GM21528 (cell line): ENCODE measurements at regions not wholly inside any gene's neighbourhood (a gene's known extent, or its start where the extent isn't known, plus 50 kb on each side); places are given as distances from the start of the nearest gene placed in this dataset.
"Not testable (repeated sequence)": the region's sequence is repeated elsewhere in the genome, so short reads cannot be mapped to it uniquely, and the experiment has no call there.

ENCODE experiments used
- ATAC-seq: cut with Tn5 transposase; IDR thresholded peaks from one replicate; pipeline ENCODE4 v1.9.1; 2021; ENCODE audit warnings: mild to moderate bottlenecking, moderate library complexity; ENCODE audit not compliant: unreplicated experiment, low FRiP score

DNA sequence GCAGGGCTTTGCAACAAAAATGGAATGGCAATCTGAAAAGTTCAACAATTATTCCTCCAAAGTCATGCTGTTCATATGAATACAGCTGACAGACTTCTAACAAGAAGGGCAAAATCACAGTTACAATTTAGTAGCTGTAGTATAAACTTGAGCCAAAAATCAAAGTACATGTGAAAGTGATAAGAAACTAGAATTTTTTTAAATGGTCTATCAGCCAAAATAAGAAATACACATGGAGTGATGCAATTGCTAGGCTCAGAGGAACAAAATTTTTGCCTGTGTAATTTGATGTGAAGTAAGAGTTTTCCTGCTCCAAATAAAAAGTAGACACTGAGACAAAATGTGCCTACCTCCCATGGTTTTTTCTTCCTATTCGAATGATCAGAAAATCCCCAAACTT, 167.7 kb upstream of the CDKN3 start:
- no peak for ATAC-seq

DNA sequence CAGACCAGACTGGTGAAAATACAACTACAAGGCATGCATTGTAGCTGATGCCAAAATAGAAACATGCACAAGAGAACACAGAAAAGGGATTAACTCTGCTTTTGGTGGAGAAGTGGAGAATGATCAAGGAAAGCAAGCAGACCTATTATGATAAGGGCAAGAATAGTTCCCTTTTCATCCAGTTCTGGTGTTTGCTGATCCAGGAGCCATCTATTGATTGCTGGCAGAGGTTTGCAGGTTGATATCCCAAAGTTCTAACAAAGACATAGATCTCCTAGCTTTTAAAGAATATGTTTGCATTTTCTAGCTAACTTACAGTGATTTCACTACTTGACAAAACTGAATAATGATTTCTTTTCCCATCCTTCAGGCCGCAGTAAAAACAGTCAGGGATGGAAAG, 166.2 kb upstream of the CDKN3 start:
- no peak for ATAC-seq

- no peak for ATAC-seq
Observed at GRCh38 chr14:54232735-54233134, 164.1 kb upstream of the CDKN3 start.

- ATAC-seq: no peak
Observed at GRCh38 chr14:54241517-54241916, 155.3 kb upstream of the CDKN3 start.

- ATAC-seq: no peak
Observed at GRCh38 chr14:54251356-54251755, 145.5 kb upstream of the CDKN3 start.

DNA sequence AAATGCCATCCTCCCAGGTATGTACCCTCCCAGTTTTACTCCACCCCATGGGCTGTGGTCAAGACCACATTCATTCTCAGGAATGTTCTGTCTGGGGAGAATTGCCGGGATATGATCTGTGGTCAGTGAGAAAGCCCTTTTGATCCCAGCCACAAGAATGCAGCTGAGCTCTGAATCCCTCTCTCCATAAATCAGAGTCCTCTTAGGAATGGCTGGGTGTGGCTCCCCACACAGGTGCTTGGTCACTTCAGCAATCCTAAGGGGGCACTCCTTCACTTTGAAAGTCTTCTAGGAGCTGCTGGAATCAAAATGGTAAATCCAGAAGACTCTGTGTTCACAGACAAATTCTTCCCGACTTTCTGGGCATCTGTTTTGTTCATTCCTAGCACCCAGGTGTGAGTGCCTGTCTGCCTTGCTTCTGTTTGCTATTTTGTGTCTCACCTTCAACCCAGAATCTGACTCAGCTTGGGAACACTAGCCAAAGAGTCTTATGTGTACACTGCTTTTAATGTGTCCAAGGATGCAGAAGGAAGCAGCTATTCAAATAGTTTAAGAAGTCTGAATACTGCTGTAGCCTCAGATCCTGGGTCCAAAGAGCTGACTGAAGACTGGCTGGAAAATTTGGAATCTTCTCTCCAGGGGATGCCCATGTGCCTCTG, 144.6 kb upstream of the CDKN3 start:
- no peak for ATAC-seq

DNA sequence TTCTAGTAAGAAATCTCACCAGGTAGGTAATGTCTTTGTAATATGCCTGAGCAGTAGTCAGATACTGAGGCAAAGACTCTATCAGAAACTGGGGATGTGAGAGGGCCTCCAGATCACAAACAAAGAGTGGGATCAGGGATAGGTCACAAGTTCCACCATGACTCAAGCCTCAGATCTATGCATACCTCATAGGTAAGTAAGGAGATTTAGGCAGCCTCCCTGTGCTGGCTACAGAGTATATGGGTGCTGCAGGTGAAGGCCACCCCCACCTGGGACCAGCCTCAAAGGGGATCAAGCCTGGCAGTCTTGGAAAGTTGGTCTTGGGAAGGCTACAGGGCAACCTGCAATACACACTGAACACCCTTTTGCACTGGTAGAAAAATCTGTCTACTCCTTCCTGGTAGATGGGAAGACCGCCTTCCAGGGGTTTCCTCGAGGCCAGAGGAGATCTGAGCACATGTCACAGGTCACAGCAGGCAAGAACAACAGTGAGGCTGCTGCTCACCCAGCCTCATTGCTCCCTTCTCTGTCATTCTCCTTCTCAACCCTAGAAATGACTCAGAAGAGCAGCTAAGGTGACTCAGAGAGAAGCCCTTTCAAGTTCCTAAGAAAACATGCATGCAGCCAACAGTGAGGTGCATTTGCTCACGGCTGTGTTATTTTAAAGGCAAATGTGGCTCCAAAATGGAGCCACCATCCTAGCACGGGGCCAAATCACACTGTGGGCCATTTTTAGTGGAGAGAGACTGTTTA, 143.4 kb upstream of the CDKN3 start:
- ATAC-seq: no peak

- ATAC-seq: no peak
Observed at GRCh38 chr14:54256156-54256555, 140.7 kb upstream of the CDKN3 start.

GRCh38 chr14:54257424-54257823, 139.4 kb upstream of the CDKN3 start:
- ATAC-seq: no peak

DNA sequence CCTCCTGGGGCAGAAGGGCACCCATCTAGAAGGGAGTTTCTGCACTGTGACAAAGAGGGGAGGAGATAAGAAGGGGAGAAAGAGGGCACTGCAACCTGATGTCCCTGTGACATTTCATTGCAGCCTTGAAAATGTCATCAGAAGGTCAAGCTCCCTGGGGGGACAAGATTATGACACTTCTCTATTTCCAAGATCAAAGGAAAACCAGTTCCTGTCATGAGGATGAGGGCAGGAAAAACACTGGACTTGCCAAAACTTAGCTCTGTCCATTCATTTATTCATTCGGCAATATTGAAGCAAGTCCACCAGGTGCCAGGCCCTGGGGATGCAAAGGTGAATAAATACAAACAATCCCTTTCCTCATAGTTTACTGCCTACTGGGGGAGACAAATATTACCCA, 138.4 kb upstream of the CDKN3 start:
- ATAC-seq: no peak

DNA sequence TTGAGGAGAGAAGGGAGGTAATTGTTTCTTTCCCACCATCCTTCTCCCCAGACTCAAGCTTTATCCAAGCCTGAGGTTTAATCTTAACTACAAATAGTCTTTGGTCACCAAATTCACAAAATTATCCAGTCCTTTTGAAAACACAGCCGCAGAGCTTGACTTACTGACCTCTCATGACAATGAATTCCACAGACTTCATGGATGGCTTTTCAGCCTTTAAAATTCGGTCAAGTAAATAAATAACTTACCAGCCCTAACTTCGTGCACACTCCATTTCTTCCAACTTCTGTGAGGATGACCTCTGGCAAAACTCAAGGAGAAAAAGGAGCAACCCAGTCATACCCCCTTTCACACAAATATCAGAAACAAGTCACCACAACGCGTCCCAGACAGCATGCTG, 137.0 kb upstream of the CDKN3 start:
- ATAC-seq: no peak

- no peak for ATAC-seq
Observed at GRCh38 chr14:54261283-54261682, 135.5 kb upstream of the CDKN3 start.

- not testable (repeated sequence) for ATAC-seq
Observed at GRCh38 chr14:54266616-54267015, 130.2 kb upstream of the CDKN3 start.

DNA sequence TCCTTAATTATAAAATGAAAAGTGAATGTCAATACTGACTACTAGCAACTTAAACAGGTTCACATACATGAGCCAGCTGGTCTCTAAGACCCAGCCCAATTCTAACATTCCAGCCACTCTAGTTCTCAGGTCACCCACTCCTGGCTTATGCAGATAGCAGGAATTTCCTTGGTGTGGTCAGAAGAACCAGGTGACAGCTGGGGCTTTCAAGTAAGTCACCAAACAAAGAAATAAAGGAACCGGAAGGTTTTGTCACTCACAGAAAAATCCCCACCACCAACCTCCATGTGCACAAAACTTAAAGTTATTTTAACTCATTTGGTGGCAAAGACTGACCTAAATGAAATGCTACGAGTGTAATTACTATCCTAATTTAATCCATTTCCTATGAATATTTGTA, 129.6 kb upstream of the CDKN3 start:
- ATAC-seq: peak; percentile 69

GRCh38 chr14:54275997-54276725, 120.6 kb upstream of the CDKN3 start:
- no peak for ATAC-seq

- no peak for ATAC-seq
Observed at GRCh38 chr14:54278087-54278486, 118.7 kb upstream of the CDKN3 start.

DNA sequence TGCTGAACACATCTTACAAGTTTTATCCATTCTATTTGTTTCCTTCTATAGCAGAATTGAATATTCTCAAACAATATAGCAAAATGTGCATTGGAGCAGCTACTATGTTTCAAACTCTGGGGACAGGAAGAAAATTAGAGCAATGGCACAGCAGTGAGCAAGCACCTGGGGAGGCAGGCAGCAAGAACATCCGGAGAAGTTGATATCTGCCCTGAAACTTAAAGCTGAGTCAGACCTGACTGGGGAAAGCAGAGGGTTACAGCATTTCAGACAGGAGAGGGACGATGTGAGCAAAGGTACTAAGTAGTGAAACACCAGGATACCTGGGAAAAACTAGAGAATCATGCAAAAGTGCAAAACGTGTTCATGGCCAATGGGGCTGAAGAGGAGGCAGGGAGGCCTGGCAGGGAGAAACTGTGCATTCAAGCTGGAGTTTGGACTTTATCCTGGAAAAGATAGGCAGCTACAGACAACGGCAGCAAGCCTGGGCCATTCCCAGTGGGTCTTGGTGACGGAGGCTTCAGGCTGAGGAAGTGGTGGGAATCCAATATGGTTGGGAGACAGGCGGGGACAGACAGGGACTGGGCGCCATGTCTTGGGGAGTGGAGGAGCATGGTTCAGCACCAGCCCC, 118.0 kb upstream of the CDKN3 start:
- no peak for ATAC-seq

GRCh38 chr14:54282849-54283248, 114.0 kb upstream of the CDKN3 start:
- no peak for ATAC-seq

DNA sequence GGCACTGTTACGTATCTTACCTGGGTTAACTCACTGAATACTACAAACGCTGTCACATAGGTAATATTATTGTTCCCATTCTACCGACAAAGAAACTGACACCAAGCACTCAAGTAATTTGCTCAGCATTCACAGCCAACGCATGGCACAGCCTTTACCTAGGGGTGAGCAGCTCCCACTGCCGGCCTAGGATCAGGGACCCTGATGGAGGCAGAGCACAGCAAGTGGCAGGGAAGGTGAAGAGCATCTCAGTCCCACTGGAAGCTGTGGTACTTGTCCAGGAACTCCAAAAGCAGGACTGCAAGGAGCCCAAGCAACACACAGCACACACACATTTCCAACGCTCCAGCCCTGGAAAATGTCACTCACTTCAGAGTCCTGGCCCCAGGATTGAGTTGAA, 111.8 kb upstream of the CDKN3 start:
- ATAC-seq: no peak

GRCh38 chr14:54291491-54292191, 105.2 kb upstream of the CDKN3 start:
- ATAC-seq: no peak

GRCh38 chr14:54294802-54295201, 102.0 kb upstream of the CDKN3 start:
- ATAC-seq: no peak
